ENCODE measurements at regions not wholly inside any gene's neighbourhood (a gene's known extent, or its start where the extent isn't known, plus 50 kb on each side); places are given as distances from the start of the nearest gene placed in this dataset.

- Histone ChIP-seq H3K9me3 (ENCODE audit: control insufficient read depth in 1 of 2, low read length in 2 of 2) (no peaks in the 10 kb centered on the region), H3K36me3 (ENCODE audit: control insufficient read depth in 1 of 2, insufficient read depth in 2 of 2, low read length in 2 of 2) (no peaks in the 10 kb centered on the region), H3K27ac (ENCODE audit: low read length) (no peak overlapping the region), H3K4me3 (ENCODE audit: low read depth in 1 of 2, low read length in 2 of 2) (no peak overlapping the region), H3K4me1 (ENCODE audit: control insufficient read depth in 1 of 2, insufficient read depth in 2 of 2, low read length in 2 of 2) (no peaks in the 10 kb centered on the region), H3K27me3 (ENCODE audit: low read depth, low read length) (no peaks in the 10 kb centered on the region)
These were observed 252.8 kb downstream of the PIK3R1 start for GRCh38 chr5:68468322-68468721.

- no peaks in the 10 kb centered on the region for H3K9me3 ChIP-seq (ENCODE audit: control insufficient read depth in 1 of 2, low read length in 2 of 2)
- no peaks in the 10 kb centered on the region for H3K27me3 ChIP-seq (ENCODE audit: low read depth, low read length)
- no peak overlapping the region for H3K27ac ChIP-seq (ENCODE audit: low read length)
- H3K36me3 ChIP-seq (ENCODE audit: control insufficient read depth in 1 of 2, insufficient read depth in 2 of 2, low read length in 2 of 2) = no peaks in the 10 kb centered on the region
- no peak overlapping the region for H3K4me3 ChIP-seq (ENCODE audit: low read depth in 1 of 2, low read length in 2 of 2)
- H3K4me1 ChIP-seq (ENCODE audit: control insufficient read depth in 1 of 2, insufficient read depth in 2 of 2, low read length in 2 of 2) = peaks cover 0 to 4% of the 10 kb centered on the region in 2 donors
These were observed 260.0 kb downstream of the PIK3R1 start for GRCh38 chr5:68475476-68475983.

DNA sequence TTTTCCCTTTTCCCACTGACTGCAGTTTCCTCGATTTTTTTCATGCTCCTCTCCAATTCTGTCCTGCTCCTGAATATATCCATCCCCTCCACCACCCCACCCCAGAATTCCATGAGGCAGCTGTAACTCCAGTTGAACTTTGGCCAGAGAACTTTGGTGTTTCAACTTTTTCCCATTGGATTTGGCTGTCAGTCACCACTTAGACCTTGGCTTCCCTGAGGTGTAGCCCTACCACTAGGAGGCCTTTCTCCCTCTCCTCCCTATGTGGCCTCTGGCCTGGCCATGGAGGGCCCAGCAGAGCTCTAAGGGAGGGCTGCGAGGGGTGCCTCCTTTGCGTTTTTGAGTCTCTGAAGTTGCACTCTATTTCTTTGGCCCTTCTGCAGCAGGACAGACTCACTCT is 261.3 kb downstream of the PIK3R1 start:
- H3K27me3 ChIP-seq (ENCODE audit: low read depth, low read length) = no peaks in the 10 kb centered on the region
- H3K36me3 ChIP-seq (ENCODE audit: control insufficient read depth in 1 of 2, insufficient read depth in 2 of 2, low read length in 2 of 2) = no peaks in the 10 kb centered on the region

GRCh38 chr5:68478301-68479095 is 262.9 kb downstream of the PIK3R1 start:
- Histone ChIP-seq H3K27ac (ENCODE audit: low read length) (no peak overlapping the region), H3K4me3 (ENCODE audit: low read depth in 1 of 2, low read length in 2 of 2) (no peak overlapping the region), H3K27me3 (ENCODE audit: low read depth, low read length) (no peaks in the 10 kb centered on the region), H3K4me1 (ENCODE audit: control insufficient read depth in 1 of 2, insufficient read depth in 2 of 2, low read length in 2 of 2) (peaks cover 0 to 4% of the 10 kb centered on the region in 2 donors), H3K9me3 (ENCODE audit: control insufficient read depth in 1 of 2, low read length in 2 of 2) (no peaks in the 10 kb centered on the region), H3K36me3 (ENCODE audit: control insufficient read depth in 1 of 2, insufficient read depth in 2 of 2, low read length in 2 of 2) (no peaks in the 10 kb centered on the region)

More for the DNA sequence above, 261.3 kb downstream of the PIK3R1 start:
- no peak overlapping the region for H3K4me3 ChIP-seq (ENCODE audit: low read depth in 1 of 2, low read length in 2 of 2)
- H3K4me1 ChIP-seq (ENCODE audit: control insufficient read depth in 1 of 2, insufficient read depth in 2 of 2, low read length in 2 of 2) = peaks cover 0 to 4% of the 10 kb centered on the region in 2 donors
- no peaks in the 10 kb centered on the region for H3K9me3 ChIP-seq (ENCODE audit: control insufficient read depth in 1 of 2, low read length in 2 of 2)
- no peak overlapping the region for H3K27ac ChIP-seq (ENCODE audit: low read length)

DNA sequence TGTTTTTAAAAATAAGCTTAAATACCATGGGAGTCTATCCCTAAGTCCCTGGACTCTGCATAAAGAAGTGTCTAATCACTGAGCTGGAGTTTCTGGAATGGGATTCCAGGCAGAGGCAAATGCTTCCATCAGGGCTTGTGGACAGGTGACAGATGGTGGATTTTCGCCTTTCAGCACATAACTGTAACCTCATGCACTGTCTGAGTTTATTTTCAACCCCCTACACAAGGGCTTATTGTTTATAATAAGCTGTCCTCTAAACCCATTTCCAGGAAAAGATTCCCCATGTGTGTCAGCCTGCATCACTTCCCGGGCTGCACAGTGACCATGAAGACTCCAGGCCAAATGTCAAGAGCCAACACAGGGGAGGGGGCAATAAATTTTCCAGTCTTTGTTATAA is 264.0 kb downstream of the PIK3R1 start:
- H3K4me3 ChIP-seq (ENCODE audit: low read depth in 1 of 2, low read length in 2 of 2) = no peak overlapping the region
- no peaks in the 10 kb centered on the region for H3K9me3 ChIP-seq (ENCODE audit: control insufficient read depth in 1 of 2, low read length in 2 of 2)
- peaks cover 0 to 4% of the 10 kb centered on the region in 2 donors for H3K4me1 ChIP-seq (ENCODE audit: control insufficient read depth in 1 of 2, insufficient read depth in 2 of 2, low read length in 2 of 2)
- H3K36me3 ChIP-seq (ENCODE audit: control insufficient read depth in 1 of 2, insufficient read depth in 2 of 2, low read length in 2 of 2) = no peaks in the 10 kb centered on the region
- no peak overlapping the region for H3K27ac ChIP-seq (ENCODE audit: low read length)
- no peaks in the 10 kb centered on the region for H3K27me3 ChIP-seq (ENCODE audit: low read depth, low read length)

DNA sequence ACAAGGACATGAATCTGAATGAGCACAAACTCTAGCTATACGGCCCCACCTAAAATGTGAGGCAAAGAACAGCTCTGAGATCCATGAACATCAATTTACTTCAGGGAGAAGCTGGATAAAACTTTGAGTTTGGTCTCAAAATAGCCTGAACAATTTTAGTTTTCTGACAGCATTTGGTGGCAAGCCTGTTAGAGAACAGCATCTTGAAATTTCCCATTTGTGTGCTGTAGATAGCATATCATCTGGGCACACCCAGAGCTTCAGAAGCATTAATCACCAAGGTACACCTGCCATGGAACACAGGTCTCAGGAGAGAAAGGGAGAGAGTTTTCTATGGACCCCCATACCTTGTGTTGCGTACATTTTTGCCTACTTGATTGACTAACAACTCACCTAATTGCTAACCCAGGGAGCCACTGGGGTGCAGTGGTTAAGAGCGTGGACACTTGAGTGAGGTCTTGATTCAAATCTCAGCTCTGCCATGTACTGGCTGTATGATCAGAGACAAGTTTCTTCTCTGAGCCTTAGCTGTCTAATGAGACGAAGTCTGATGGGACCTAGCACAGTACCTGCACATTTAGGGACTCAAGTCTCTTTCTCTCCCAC is 264.9 kb downstream of the PIK3R1 start:
- Histone ChIP-seq H3K36me3 (ENCODE audit: control insufficient read depth in 1 of 2, insufficient read depth in 2 of 2, low read length in 2 of 2) (no peaks in the 10 kb centered on the region), H3K9me3 (ENCODE audit: control insufficient read depth in 1 of 2, low read length in 2 of 2) (no peaks in the 10 kb centered on the region), H3K27ac (ENCODE audit: low read length) (no peak overlapping the region), H3K4me3 (ENCODE audit: low read depth in 1 of 2, low read length in 2 of 2) (no peak overlapping the region), H3K27me3 (ENCODE audit: low read depth, low read length) (no peaks in the 10 kb centered on the region), H3K4me1 (ENCODE audit: control insufficient read depth in 1 of 2, insufficient read depth in 2 of 2, low read length in 2 of 2) (peaks cover 0 to 4% of the 10 kb centered on the region in 2 donors)

DNA sequence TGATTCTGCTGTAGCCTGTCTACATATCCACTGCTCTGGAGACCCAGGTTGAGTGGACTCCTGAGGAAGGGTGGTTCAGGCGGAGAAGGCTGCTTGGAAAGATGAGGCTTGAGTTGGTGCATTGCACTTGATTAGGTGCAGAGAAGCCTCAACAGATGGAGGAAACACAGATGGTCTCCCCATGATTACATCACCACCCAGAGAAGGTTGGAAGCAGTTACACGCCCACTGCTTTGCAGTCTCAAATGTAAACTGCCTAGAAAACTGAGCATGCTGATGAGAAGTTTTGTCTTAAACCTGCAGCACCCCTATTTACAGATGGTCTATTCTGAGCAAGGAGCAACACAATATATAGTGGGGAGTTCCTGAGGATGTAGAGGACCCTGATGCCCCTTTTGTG is 266.6 kb downstream of the PIK3R1 start:
- Histone ChIP-seq H3K27ac (ENCODE audit: low read length) (no peak overlapping the region), H3K4me3 (ENCODE audit: low read depth in 1 of 2, low read length in 2 of 2) (no peak overlapping the region), H3K27me3 (ENCODE audit: low read depth, low read length) (no peaks in the 10 kb centered on the region), H3K9me3 (ENCODE audit: control insufficient read depth in 1 of 2, low read length in 2 of 2) (no peaks in the 10 kb centered on the region), H3K4me1 (ENCODE audit: control insufficient read depth in 1 of 2, insufficient read depth in 2 of 2, low read length in 2 of 2) (peaks cover 0 to 4% of the 10 kb centered on the region in 2 donors), H3K36me3 (ENCODE audit: control insufficient read depth in 1 of 2, insufficient read depth in 2 of 2, low read length in 2 of 2) (no peaks in the 10 kb centered on the region)

- H3K4me3 ChIP-seq (ENCODE audit: low read depth in 1 of 2, low read length in 2 of 2) = no peak overlapping the region
- H3K9me3 ChIP-seq (ENCODE audit: control insufficient read depth in 1 of 2, low read length in 2 of 2) = peaks cover 0 to 6% of the 10 kb centered on the region in 2 donors
- H3K4me1 ChIP-seq (ENCODE audit: control insufficient read depth in 1 of 2, insufficient read depth in 2 of 2, low read length in 2 of 2) = no peaks in the 10 kb centered on the region
- H3K36me3 ChIP-seq (ENCODE audit: control insufficient read depth in 1 of 2, insufficient read depth in 2 of 2, low read length in 2 of 2) = no peaks in the 10 kb centered on the region
- H3K27ac ChIP-seq (ENCODE audit: low read length) = no peak overlapping the region
- no peaks in the 10 kb centered on the region for H3K27me3 ChIP-seq (ENCODE audit: low read depth, low read length)
These were observed 268.9 kb downstream of the PIK3R1 start for GRCh38 chr5:68484307-68485068.

DNA sequence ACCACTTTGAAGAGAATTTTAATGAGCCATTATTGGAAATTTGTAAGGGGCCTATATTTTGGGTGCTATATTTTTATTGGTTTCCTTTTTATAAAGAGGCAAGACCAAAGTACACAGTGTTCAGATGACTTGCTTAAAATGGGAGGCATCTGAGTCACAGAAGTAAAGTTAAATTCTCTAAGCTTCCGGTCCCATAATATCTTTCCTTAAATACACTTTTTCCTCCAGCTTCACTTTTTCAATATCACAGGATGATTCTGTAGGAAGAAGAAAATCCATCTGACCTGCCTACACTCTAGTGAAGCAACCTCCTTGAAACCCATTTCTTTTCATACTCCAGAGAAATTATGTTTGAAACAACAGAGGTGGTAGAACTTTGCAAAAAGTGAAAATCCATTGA is 274.0 kb downstream of the PIK3R1 start:
- H3K4me3 ChIP-seq (ENCODE audit: low read depth in 1 of 2, low read length in 2 of 2) = no peak overlapping the region
- no peaks in the 10 kb centered on the region for H3K27me3 ChIP-seq (ENCODE audit: low read depth, low read length)
- H3K27ac ChIP-seq (ENCODE audit: low read length) = no peak overlapping the region
- no peaks in the 10 kb centered on the region for H3K4me1 ChIP-seq (ENCODE audit: control insufficient read depth in 1 of 2, insufficient read depth in 2 of 2, low read length in 2 of 2)
- peaks cover 0 to 6% of the 10 kb centered on the region in 2 donors for H3K9me3 ChIP-seq (ENCODE audit: control insufficient read depth in 1 of 2, low read length in 2 of 2)
- H3K36me3 ChIP-seq (ENCODE audit: control insufficient read depth in 1 of 2, insufficient read depth in 2 of 2, low read length in 2 of 2) = no peaks in the 10 kb centered on the region

GRCh38 chr5:68490406-68490805 is 274.9 kb downstream of the PIK3R1 start:
- H3K27ac ChIP-seq (ENCODE audit: low read length) = no peak overlapping the region
- H3K9me3 ChIP-seq (ENCODE audit: control insufficient read depth in 1 of 2, low read length in 2 of 2) = peaks cover 0 to 6% of the 10 kb centered on the region in 2 donors
- H3K4me1 ChIP-seq (ENCODE audit: control insufficient read depth in 1 of 2, insufficient read depth in 2 of 2, low read length in 2 of 2) = no peaks in the 10 kb centered on the region
- no peak overlapping the region for H3K4me3 ChIP-seq (ENCODE audit: low read depth in 1 of 2, low read length in 2 of 2)
- H3K36me3 ChIP-seq (ENCODE audit: control insufficient read depth in 1 of 2, insufficient read depth in 2 of 2, low read length in 2 of 2) = no peaks in the 10 kb centered on the region
- H3K27me3 ChIP-seq (ENCODE audit: low read depth, low read length) = no peaks in the 10 kb centered on the region

GRCh38 chr5:68494771-68495170 is 279.2 kb downstream of the PIK3R1 start:
- Histone ChIP-seq H3K27me3 (ENCODE audit: low read depth, low read length) (no peaks in the 10 kb centered on the region), H3K4me3 (ENCODE audit: low read depth in 1 of 2, low read length in 2 of 2) (no peak overlapping the region), H3K36me3 (ENCODE audit: control insufficient read depth in 1 of 2, insufficient read depth in 2 of 2, low read length in 2 of 2) (no peaks in the 10 kb centered on the region), H3K27ac (ENCODE audit: low read length) (no peak overlapping the region), H3K4me1 (ENCODE audit: control insufficient read depth in 1 of 2, insufficient read depth in 2 of 2, low read length in 2 of 2) (no peaks in the 10 kb centered on the region), H3K9me3 (ENCODE audit: control insufficient read depth in 1 of 2, low read length in 2 of 2) (peaks cover 0 to 6% of the 10 kb centered on the region in 2 donors)
